ENCODE measurements at regions not wholly inside any gene's neighbourhood (a gene's known extent, or its start where the extent isn't known, plus 50 kb on each side); places are given as distances from the start of the nearest gene placed in this dataset.

GRCh38 chr3:162517110-162517509 lies 1020.5 kb downstream of the OTOL1 start (continued):
- no peak for TF ChIP-seq CTCF (IDR thresholded peaks at IDR 0.05)
- TF ChIP-seq PRRX2 (CRISPR knock-in tag; IDR thresholded peaks at IDR 0.05) = no peak
- no peak for TF ChIP-seq IRF1 (CRISPR knock-in tag; IDR thresholded peaks at IDR 0.05)
- no peak for TF ChIP-seq EMX1 (CRISPR knock-in tag; IDR thresholded peaks at IDR 0.05)
- TF ChIP-seq HMGXB4 (CRISPR knock-in tag; IDR thresholded peaks at IDR 0.05) = no peak
- TF ChIP-seq ERG (CRISPR knock-in tag; IDR thresholded peaks at IDR 0.05) = no peak
- no peak for TF ChIP-seq ATF2 (CRISPR knock-in tag; IDR thresholded peaks at IDR 0.05; ENCODE audit: borderline replicate concordance, low read depth)
- no peak for TF ChIP-seq ZBTB21 (CRISPR knock-in tag; IDR thresholded peaks at IDR 0.05; ENCODE audit: borderline replicate concordance)
- TF ChIP-seq NFATC4 (CRISPR knock-in tag; IDR thresholded peaks at IDR 0.05) = no peak

- H3K36me3 Mint-ChIP-seq = peaks cover 8% of the 10 kb centered on the region
- POLR2A ChIA-PET = no interaction called here
- no peak for DNase-seq (ENCODE audit: low spot score)
- H3K4me3 Mint-ChIP-seq = no peak overlapping the region
- H3K27ac Mint-ChIP-seq = no peak overlapping the region
- ATAC-seq = no peak
- H3K9me3 Mint-ChIP-seq = peaks cover 13% of the 10 kb centered on the region
- CTCF ChIA-PET = no interaction called here
- no peaks in the 10 kb centered on the region for H3K27me3 Mint-ChIP-seq (ENCODE audit: low read depth)
- peaks cover 17% of the 10 kb centered on the region for H3K4me1 Mint-ChIP-seq
- no peak for TF ChIP-seq GTF2I (CRISPR knock-in tag; conservative IDR thresholded peaks at IDR 0.05)
- TF ChIP-seq ZNF425 (CRISPR knock-in tag; conservative IDR thresholded peaks at IDR 0.05) = no peak
- no peak for TF ChIP-seq OVOL2 (CRISPR knock-in tag; IDR thresholded peaks at IDR 0.05; ENCODE audit: borderline replicate concordance)
- TF ChIP-seq NFYB (CRISPR knock-in tag; conservative IDR thresholded peaks at IDR 0.05; ENCODE audit: low read depth) = no peak
- TF ChIP-seq ZNF512 (CRISPR knock-in tag; IDR thresholded peaks at IDR 0.05; ENCODE audit: borderline replicate concordance) = no peak
- TF ChIP-seq ZNF416 (CRISPR knock-in tag; IDR thresholded peaks at IDR 0.05) = no peak
- TF ChIP-seq HMGXB4 (CRISPR knock-in tag; IDR thresholded peaks at IDR 0.05) = no peak
- no peak for TF ChIP-seq TP53 (CRISPR knock-in tag; IDR thresholded peaks at IDR 0.05)
- no peak for TF ChIP-seq PREB (CRISPR knock-in tag; IDR thresholded peaks at IDR 0.05; ENCODE audit: borderline replicate concordance)
- no peak for TF ChIP-seq ZNF121 (CRISPR knock-in tag; IDR thresholded peaks at IDR 0.05)
- TF ChIP-seq GABPB1 (CRISPR knock-in tag; IDR thresholded peaks at IDR 0.05) = no peak
- no peak for TF ChIP-seq AR (CRISPR knock-in tag; IDR thresholded peaks at IDR 0.05)
Measured at GRCh38 chr3:162521669-162522068, 1025.1 kb downstream of the OTOL1 start.

All from WTC11 (cell line).